ENCODE measurements at regions not wholly inside any gene's neighbourhood (a gene's known extent, or its start where the extent isn't known, plus 50 kb on each side); places are given as distances from the start of the nearest gene placed in this dataset.

DNA sequence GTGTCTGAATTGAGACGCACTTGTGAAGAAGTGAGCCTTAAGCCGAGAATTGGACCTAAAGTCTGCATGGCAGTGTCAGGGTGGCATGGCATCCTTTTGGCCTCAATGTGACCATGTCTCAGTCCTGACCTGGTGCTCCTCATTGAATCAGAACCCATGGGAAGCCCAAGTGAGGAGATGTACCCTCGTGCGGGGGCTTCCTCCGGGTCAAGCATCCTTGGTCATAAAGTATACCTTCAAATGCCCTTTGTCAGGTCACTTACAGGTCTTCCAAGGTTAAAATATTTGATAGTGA is 202.2 kb downstream of the GADD45G start:
- Histone ChIP-seq H4K20me1 (replicated peaks in 1 of 2; ENCODE audit: control insufficient read depth in 1 of 2, insufficient read depth in 2 of 2, low read length in 2 of 2) (no peaks in the 10 kb centered on the region), H4K5ac (ENCODE audit: insufficient read length, low read depth, low read length) (no peak overlapping the region), H3K79me1 (ENCODE audit: low read depth, low read length) (no peaks in the 10 kb centered on the region), H3K36me3 (ENCODE audit: control insufficient read depth in 2 of 4, insufficient read depth in 4 of 4, low read length in 3 of 4) (no peaks in the 10 kb centered on the region; a peak in 1 of 8 replicates), H3K79me2 (ENCODE audit: control insufficient read depth in 1 of 2, insufficient read depth in 2 of 2, low read length in 2 of 2) (no peaks in the 10 kb centered on the region), H2BK15ac (ENCODE audit: low read length) (no peak overlapping the region), H2BK120ac (replicated peaks; ENCODE audit: low read depth, low read length) (no peak overlapping the region), H3K4me3 (ENCODE audit: extremely low read depth in 1 of 4, insufficient read depth in 2 of 4, low read depth in 3 of 4, low read length in 4 of 4) (no peak overlapping the region), H2AK5ac (ENCODE audit: low read depth, low read length) (no peak overlapping the region), H2BK12ac (ENCODE audit: low read depth, low read length) (no peak overlapping the region), H3K9ac (replicated peaks in 1 of 4; ENCODE audit: extremely low read depth in 1 of 4, low read depth in 3 of 4, low read length in 3 of 4) (no peak overlapping the region), H2BK20ac (ENCODE audit: low read length) (0 out of 2 replicates have a peak overlapping the region, but pooled peaks have one; percentile 15), H3K56ac (replicated peaks; ENCODE audit: insufficient read length, low read depth, low read length) (no peak overlapping the region), H4K91ac (replicated peaks; ENCODE audit: insufficient read length, low read length) (no peak overlapping the region), H4K8ac (ENCODE audit: extremely low read depth, insufficient read depth, low read length) (no peak overlapping the region), H3K9me3 (ENCODE audit: insufficient read depth in 2 of 2, low read depth in 1 of 2, low read length in 1 of 2) (no peaks in the 10 kb centered on the region), H3K4me2 (ENCODE audit: insufficient read depth in 1 of 2, low read depth in 2 of 2, low read length in 2 of 2) (no peak overlapping the region), H3K4ac (replicated peaks; ENCODE audit: insufficient read length, low read depth, low read length) (no peak overlapping the region), H3K14ac (ENCODE audit: insufficient read length) (no peak overlapping the region), H3K27ac (ENCODE audit: low read depth, low read length) (no peak overlapping the region), H2AFZ (ENCODE audit: low read length) (no peak overlapping the region), H3K27me3 (replicated peaks in 1 of 4; ENCODE audit: control insufficient read depth in 3 of 4, extremely low read depth in 1 of 4, insufficient read depth in 3 of 4, low read length in 3 of 4) (no peaks in the 10 kb centered on the region; a peak in 1 of 7 replicates), H2BK5ac (ENCODE audit: low read depth, low read length) (no peak overlapping the region), H3K23me2 (ENCODE audit: low read depth, low read length) (no peaks in the 10 kb centered on the region), H3K18ac (ENCODE audit: extremely low read depth, low read length) (no peak overlapping the region), H3K23ac (ENCODE audit: insufficient read length) (no peak overlapping the region), H3K4me1 (replicated peaks in 1 of 4; ENCODE audit: control insufficient read depth in 3 of 4, insufficient read depth in 4 of 4, low read length in 3 of 4) (peaks cover 3 to 14% (median 8%) of the 10 kb centered on the region in 4 experiments)
- DNase-seq (ENCODE audit: low read depth in 1 of 2, low spot score in 2 of 2) (no peak), FAIRE-seq (no peak)
- POLR2A ChIA-PET (ENCODE audit: partially characterized antibody): no interaction called here
- CTCF ChIA-PET (ENCODE audit: partially characterized antibody): no interaction called here
- WGBS, 2 experiments (ENCODE audit: extremely low coverage in 1 of 2, insufficient coverage in 1 of 2, insufficient read length in 1 of 2, insufficient replicate concordance in 2 of 2, low coverage in 1 of 2, low lambda C conversion rate in 2 of 2, missing lambda C conversion rate in 1 of 2): 94% methylated on average over 5 of the region's 5 CpGs; no CpG with 5 or more reads in 1 of the 2 experiments
- TF ChIP-seq CBX8 (IDR thresholded peaks at IDR 0.05; ENCODE audit: borderline replicate concordance, low read depth, low read length) (no peak), EGR1 (IDR thresholded peaks at IDR 0.05; ENCODE audit: borderline replicate concordance, low read depth, low read length) (no peak), CEBPB (IDR thresholded peaks at IDR 0.05; ENCODE audit: low read depth, low read length) (no peak), YY1 (IDR thresholded peaks at IDR 0.05; ENCODE audit: low read depth, low read length) (no peak), HDAC6 (IDR thresholded peaks at IDR 0.05; ENCODE audit: low read depth, low read length) (no peak), MAX (IDR thresholded peaks at IDR 0.05) (no peak), SRF (IDR thresholded peaks at IDR 0.05; ENCODE audit: low read depth, low read length) (no peak), CTBP2 (IDR thresholded peaks at IDR 0.05; ENCODE audit: borderline replicate concordance, insufficient read depth, insufficient read length, low read length) (no peak), NRF1 (IDR thresholded peaks at IDR 0.05; ENCODE audit: low read depth, low read length) (no peak), POLR2A (IDR thresholded peaks at IDR 0.05; ENCODE audit: control extremely low read depth in 1 of 2, low read depth in 2 of 2, low read length in 2 of 2) (no peak), CHD1 (IDR thresholded peaks at IDR 0.05; ENCODE audit: low read depth, low read length) (no peak), PHF8 (conservative IDR thresholded peaks at IDR 0.05; ENCODE audit: low read depth, low read length) (no peak), NANOG (IDR thresholded peaks at IDR 0.05; ENCODE audit: insufficient read depth, low read depth, low read length, poor library complexity, severe bottlenecking) (no peak), ZNF274 (IDR thresholded peaks at IDR 0.05; ENCODE audit: borderline replicate concordance, extremely low read depth, low read length) (no peak)
- TF ChIP-seq, protein P1, sequence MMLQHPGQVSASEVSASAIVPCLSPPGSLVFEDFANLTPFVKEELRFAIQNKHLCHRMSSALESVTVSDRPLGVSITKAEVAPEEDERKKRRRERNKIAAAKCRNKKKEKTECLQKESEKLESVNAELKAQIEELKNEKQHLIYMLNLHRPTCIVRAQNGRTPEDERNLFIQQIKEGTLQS (IDR thresholded peaks at IDR 0.05; ENCODE audit: insufficient read depth, low read depth, low read length): no peak

Data from H1 (cell line).